SU-DHL-6 (cell line): ENCODE measurements at regions not wholly inside any gene's neighbourhood (a gene's known extent, or its start where the extent isn't known, plus 50 kb on each side); places are given as distances from the start of the nearest gene placed in this dataset.

ENCODE experiments used
- H2AFZ ChIP-seq: fragments of 200-600 bp; sonication (generic); 2 replicates; pipeline ENCODE4 v1.6.1; 2014; ENCODE audit warnings: low read depth, mild to moderate bottlenecking, moderate library complexity, mixed read lengths, antibody characterized with exemption, low read length; ENCODE audit not compliant: severe bottlenecking
- H3F3A ChIP-seq: fragments of 200-600 bp; shearing (Covaris generic); 2 replicates; pipeline ENCODE4 v1.6.0; 2016; ENCODE audit warnings: antibody characterized with exemption, mild to moderate bottlenecking; ENCODE audit not compliant: insufficient read depth
- H3K27ac ChIP-seq: fragments of 200-600 bp; sonication (generic); 2 replicates; pipeline ENCODE4 v1.5.1; 2016; ENCODE audit warnings: low read depth, mild to moderate bottlenecking, low read length, moderate library complexity, mixed read lengths
- H3K27me3 ChIP-seq: fragments of 200-600 bp; sonication (generic), shearing (Covaris generic); 2 replicates; pipeline ENCODE4 v1.6.0; 2014; ENCODE audit warnings: mild to moderate bottlenecking, low read length
- H3K36me3 ChIP-seq: fragments of 200-600 bp; sonication (generic); 2 replicates; pipeline ENCODE4 v1.6.1; 2014; ENCODE audit warnings: mild to moderate bottlenecking, low read length, mixed read lengths
- H3K4me2 ChIP-seq: fragments of 300-600, 200-600 bp; shearing (Covaris generic), sonication (generic); 2 replicates; pipeline ENCODE4 v1.6.0; 2014; ENCODE audit warnings: low read length, low read depth, mild to moderate bottlenecking; ENCODE audit not compliant: poor library complexity, severe bottlenecking
- H3K4me3 ChIP-seq: fragments of 200-600 bp; sonication (generic); 2 replicates; pipeline ENCODE4 v1.5.1; 2014; ENCODE audit warnings: antibody characterized with exemption, low read length, mild to moderate bottlenecking, mixed read lengths; ENCODE audit not compliant: insufficient read depth, poor library complexity, severe bottlenecking
- H3K79me2 ChIP-seq: fragments of 200-600 bp; sonication (generic); 2 replicates; pipeline ENCODE4 v1.6.1; 2014; ENCODE audit warnings: mild to moderate bottlenecking, low read length, moderate library complexity; ENCODE audit not compliant: insufficient read depth
- H3K9ac ChIP-seq: fragments of 200-600 bp; sonication (generic); 2 replicates; pipeline ENCODE4 v1.7.0; 2014; ENCODE audit warnings: mild to moderate bottlenecking, low read length
- H3K9me2 ChIP-seq: fragments of 200-600 bp; sonication (generic); replicated peaks from 2 replicates; pipeline ENCODE4 v1.6.1; 2014; ENCODE audit warnings: low read length; ENCODE audit not compliant: insufficient read depth
- H3K9me3 ChIP-seq: fragments of 200-600 bp; sonication (generic); 2 replicates; pipeline ENCODE4 v1.6.1; 2014; ENCODE audit warnings: low read length, mixed read lengths; ENCODE audit not compliant: insufficient read depth
- H4K20me1 ChIP-seq: fragments of 200-600 bp; sonication (generic); 2 replicates; pipeline ENCODE4 v1.6.1; 2014; ENCODE audit warnings: low read depth, mild to moderate bottlenecking, antibody characterized with exemption, low read length, moderate library complexity, mixed read lengths
- EZH2phosphoT487 ChIP-seq: fragments of 200-600 bp; sonication (generic), shearing (Covaris generic); conservative IDR thresholded peaks from 2 replicates; pipeline ENCODE4 v1.6.1; 2018; ENCODE audit warnings: mild to moderate bottlenecking, antibody characterized with exemption, low read length, moderate library complexity, mixed read lengths
- TF ChIP-seq, protein P1 (sequence below): fragments of 200-600 bp; sonication (generic); IDR thresholded peaks from one replicate; pipeline ENCODE4 v1.5.1; 2017; ENCODE audit warnings: antibody characterized with exemption, mild to moderate bottlenecking, low read length, moderate library complexity; ENCODE audit not compliant: insufficient read depth, poor library complexity, severe bottlenecking

DNA sequence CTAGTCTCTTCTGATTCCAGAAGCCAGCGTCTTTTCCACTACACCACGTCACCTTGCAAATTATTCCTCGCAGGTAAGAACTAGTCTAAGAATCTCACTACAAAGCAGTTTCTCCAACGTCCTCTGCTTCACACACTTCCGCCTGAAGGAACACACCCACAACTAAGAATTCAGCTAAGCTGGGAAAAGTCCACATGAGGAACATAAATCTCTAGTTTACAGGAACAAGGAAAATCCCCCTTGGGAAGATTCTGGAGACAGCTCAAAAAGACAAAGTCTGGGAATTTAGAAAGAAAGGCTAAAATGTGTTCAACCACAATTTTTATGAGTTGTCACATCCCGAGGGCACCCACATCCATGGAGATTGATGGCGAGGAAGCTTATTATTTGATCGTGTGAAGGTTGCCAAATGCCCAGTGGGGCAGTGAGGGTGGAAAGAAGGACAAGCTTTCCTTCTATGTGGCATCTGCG, 780.2 kb upstream of the TBX3 start:
- Histone ChIP-seq H4K20me1 (no peaks in the 10 kb centered on the region), H3K4me2 (no peak overlapping the region), H3F3A (no peaks in the 10 kb centered on the region), H3K36me3 (no peaks in the 10 kb centered on the region), H3K9me3 (no peaks in the 10 kb centered on the region), H2AFZ (no peak overlapping the region), H3K27ac (no peak overlapping the region), H3K79me2 (no peaks in the 10 kb centered on the region), H3K9ac (no peak overlapping the region), H3K9me2 (no peaks in the 10 kb centered on the region), H3K27me3 (no peaks in the 10 kb centered on the region; the same call in 1 of the 2 replicates), H3K4me3 (no peak overlapping the region)
- TF ChIP-seq, protein P1, sequence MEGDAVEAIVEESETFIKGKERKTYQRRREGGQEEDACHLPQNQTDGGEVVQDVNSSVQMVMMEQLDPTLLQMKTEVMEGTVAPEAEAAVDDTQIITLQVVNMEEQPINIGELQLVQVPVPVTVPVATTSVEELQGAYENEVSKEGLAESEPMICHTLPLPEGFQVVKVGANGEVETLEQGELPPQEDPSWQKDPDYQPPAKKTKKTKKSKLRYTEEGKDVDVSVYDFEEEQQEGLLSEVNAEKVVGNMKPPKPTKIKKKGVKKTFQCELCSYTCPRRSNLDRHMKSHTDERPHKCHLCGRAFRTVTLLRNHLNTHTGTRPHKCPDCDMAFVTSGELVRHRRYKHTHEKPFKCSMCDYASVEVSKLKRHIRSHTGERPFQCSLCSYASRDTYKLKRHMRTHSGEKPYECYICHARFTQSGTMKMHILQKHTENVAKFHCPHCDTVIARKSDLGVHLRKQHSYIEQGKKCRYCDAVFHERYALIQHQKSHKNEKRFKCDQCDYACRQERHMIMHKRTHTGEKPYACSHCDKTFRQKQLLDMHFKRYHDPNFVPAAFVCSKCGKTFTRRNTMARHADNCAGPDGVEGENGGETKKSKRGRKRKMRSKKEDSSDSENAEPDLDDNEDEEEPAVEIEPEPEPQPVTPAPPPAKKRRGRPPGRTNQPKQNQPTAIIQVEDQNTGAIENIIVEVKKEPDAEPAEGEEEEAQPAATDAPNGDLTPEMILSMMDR: no peak
- no peak for TF ChIP-seq EZH2phosphoT487

DNA sequence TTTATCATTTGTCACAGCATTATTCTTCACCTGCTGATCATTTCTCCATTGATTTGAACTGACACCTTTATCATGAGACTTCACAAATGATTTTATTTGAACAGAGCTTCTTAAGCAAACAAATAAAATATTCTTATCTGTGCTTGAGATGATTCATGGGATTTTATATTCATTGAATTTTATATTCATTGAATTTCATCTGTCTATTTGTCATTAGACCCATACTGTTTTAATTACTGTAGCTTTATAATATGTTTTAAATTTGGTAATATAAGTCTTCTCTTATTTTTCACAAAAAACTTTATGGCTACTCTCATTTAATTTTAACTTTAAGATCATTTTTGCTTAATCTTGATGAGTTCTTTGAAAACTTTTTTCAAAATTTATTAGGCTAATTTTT, 777.4 kb upstream of the TBX3 start:
- Histone ChIP-seq H3K9me2 (no peaks in the 10 kb centered on the region), H3K79me2 (no peaks in the 10 kb centered on the region), H4K20me1 (no peaks in the 10 kb centered on the region), H3F3A (no peaks in the 10 kb centered on the region), H3K27ac (no peak overlapping the region), H3K9me3 (no peaks in the 10 kb centered on the region), H3K27me3 (no peaks in the 10 kb centered on the region; the same call in 1 of the 2 replicates), H3K36me3 (no peaks in the 10 kb centered on the region), H3K9ac (no peak overlapping the region), H2AFZ (no peak overlapping the region), H3K4me2 (no peak overlapping the region), H3K4me3 (no peak overlapping the region)
- no peak for TF ChIP-seq EZH2phosphoT487
- TF ChIP-seq, protein P1: no peak

DNA sequence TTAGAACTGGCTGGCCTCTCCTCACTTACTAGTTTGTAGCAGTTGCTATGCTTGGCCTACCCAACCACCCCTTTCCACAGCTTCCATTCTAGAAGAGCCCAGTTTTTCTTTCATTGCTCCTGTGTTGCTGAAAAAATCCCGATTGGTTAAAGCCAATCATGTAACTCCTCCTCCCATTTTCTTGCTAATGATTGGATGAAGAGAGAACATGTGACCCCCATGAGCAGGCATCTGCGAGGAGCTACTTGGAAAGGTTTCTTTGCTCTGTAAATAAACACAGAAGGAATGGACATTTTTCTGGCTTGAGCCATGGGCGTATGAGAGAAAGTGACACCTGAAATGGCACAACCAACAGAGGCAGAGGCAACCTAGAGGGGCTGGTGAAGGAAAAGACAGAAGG, 773.8 kb upstream of the TBX3 start:
- Histone ChIP-seq H3K4me2 (no peak overlapping the region), H2AFZ (no peak overlapping the region)

DNA sequence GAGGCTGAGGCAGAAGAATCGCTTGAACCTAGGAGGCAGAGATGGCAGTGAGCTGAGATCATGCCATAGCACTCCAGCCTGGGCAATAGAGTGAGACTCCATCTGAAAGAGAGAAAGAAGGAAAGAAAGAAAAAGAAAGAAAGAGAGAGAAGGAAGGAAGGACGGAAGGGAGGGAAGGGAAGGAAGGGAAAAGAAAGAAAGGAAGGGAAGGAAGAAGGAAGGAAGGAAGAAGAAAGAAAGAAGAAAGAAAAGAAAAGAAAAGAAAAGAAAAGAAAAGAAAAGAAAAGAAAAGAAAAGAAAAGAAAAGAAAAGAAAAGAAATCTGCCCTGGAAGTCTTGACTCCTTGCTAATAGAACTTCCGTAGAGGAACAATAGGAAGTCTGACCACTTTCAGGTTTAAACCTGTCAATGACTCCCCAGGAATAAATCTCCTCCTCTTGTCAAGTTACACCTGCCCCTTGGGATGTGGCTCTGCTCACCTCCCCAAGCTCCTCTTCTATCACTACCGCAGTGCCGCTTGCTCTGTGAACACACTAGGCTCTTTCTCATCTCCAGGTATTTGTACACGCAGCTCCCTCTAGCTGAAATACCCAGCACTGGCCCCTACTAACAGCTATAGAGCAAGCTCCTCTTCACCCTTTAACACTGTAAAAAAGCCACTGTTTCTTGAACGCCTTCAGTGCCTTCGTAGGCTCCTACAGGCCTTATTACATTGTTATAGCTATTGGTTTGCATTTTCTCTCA, 773.1 kb upstream of the TBX3 start:
- Histone ChIP-seq H4K20me1 (no peaks in the 10 kb centered on the region), H3K9me3 (no peaks in the 10 kb centered on the region), H3F3A (no peaks in the 10 kb centered on the region), H3K79me2 (no peaks in the 10 kb centered on the region), H3K4me2 (no peak overlapping the region), H3K4me3 (no peak overlapping the region), H2AFZ (no peak overlapping the region), H3K9ac (no peak overlapping the region), H3K36me3 (no peaks in the 10 kb centered on the region), H3K9me2 (no peaks in the 10 kb centered on the region), H3K27me3 (no peaks in the 10 kb centered on the region), H3K27ac (no peak overlapping the region)
- TF ChIP-seq EZH2phosphoT487: no peak
- TF ChIP-seq, protein P1: no peak

More for the DNA sequence above, 773.8 kb upstream of the TBX3 start:
- no peak overlapping the region for H3K9ac ChIP-seq
- no peaks in the 10 kb centered on the region for H3K9me3 ChIP-seq
- no peaks in the 10 kb centered on the region for H3K9me2 ChIP-seq
- H3K36me3 ChIP-seq: no peaks in the 10 kb centered on the region
- H3K4me3 ChIP-seq: no peak overlapping the region
- H3F3A ChIP-seq: no peaks in the 10 kb centered on the region
- no peaks in the 10 kb centered on the region for H3K27me3 ChIP-seq
- H3K27ac ChIP-seq: no peak overlapping the region
- H4K20me1 ChIP-seq: no peaks in the 10 kb centered on the region
- no peak for TF ChIP-seq EZH2phosphoT487
- H3K79me2 ChIP-seq: no peaks in the 10 kb centered on the region
